ENCODE measurements at regions not wholly inside any gene's neighbourhood (a gene's known extent, or its start where the extent isn't known, plus 50 kb on each side); places are given as distances from the start of the nearest gene placed in this dataset.

DNA sequence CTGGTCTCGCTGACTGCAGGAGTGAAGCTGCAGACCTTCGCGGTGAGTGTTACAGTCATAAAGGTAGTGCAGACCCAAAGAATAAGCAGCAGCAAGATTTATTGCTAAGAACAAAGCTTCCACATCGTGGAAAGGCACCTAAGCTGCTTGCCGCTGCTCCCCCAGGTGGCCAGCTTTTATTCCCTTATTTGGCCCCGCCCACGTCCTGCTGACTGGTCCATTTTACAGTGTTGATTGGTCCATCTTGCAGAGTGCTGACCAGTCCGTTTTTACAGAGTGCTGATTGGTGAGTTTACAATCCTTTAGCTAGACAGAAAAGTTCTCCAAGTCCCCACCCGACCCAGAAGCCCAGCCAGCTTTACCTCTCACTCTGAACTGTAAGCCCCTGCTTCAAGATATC is 227.8 kb downstream of the ABCC12 start:
- H3K23me2 ChIP-seq (ENCODE audit: low read depth, low read length), result no peaks in the 10 kb centered on the region
- no peak overlapping the region for H3K4me2 ChIP-seq (ENCODE audit: insufficient read depth in 1 of 2, low read depth in 2 of 2, low read length in 2 of 2)
- no peak overlapping the region for H2AK5ac ChIP-seq (ENCODE audit: low read depth, low read length)
- no peak overlapping the region for H3K27ac ChIP-seq (ENCODE audit: low read depth, low read length)
- no peak for DNase-seq (ENCODE audit: low read depth in 1 of 2, low spot score in 2 of 2)
- H4K20me1 ChIP-seq (replicated peaks in 1 of 2; ENCODE audit: control insufficient read depth in 1 of 2, insufficient read depth in 2 of 2, low read length in 2 of 2), result no peaks in the 10 kb centered on the region
- no peak for FAIRE-seq
- ChIA-PET CTCF (ENCODE audit: partially characterized antibody) (interaction anchor here (0.6 to 3.0 kb wide), 5 partner anchors 11 to 129 kb away, joined by 3 to 8 read pairs (median 4); no protein-coding TSS in a partner anchor), POLR2A (ENCODE audit: partially characterized antibody) (no interaction called here)
- no peak overlapping the region for H3K18ac ChIP-seq (ENCODE audit: extremely low read depth, low read length)
- no peak overlapping the region for H4K91ac ChIP-seq (replicated peaks; ENCODE audit: insufficient read length, low read length)
- no peaks in the 10 kb centered on the region for H3K36me3 ChIP-seq (ENCODE audit: control insufficient read depth in 2 of 4, insufficient read depth in 4 of 4, low read length in 3 of 4)
- 0 out of 2 replicates have a peak overlapping the region, but pooled peaks have one; percentile 3 for H2BK20ac ChIP-seq (ENCODE audit: low read length)
- no peak overlapping the region for H3K14ac ChIP-seq (ENCODE audit: insufficient read length)
- no peak overlapping the region for H3K4me3 ChIP-seq (ENCODE audit: extremely low read depth in 1 of 4, insufficient read depth in 2 of 4, low read depth in 3 of 4, low read length in 4 of 4)
- H4K5ac ChIP-seq (ENCODE audit: insufficient read length, low read depth, low read length), result no peak overlapping the region
- no peak overlapping the region for H2BK120ac ChIP-seq (replicated peaks; ENCODE audit: low read depth, low read length)
- 0 out of 2 replicates have a peak overlapping the region, but pooled peaks have one; percentile 29 for H2AFZ ChIP-seq (ENCODE audit: low read length)
- H3K56ac ChIP-seq (replicated peaks; ENCODE audit: insufficient read length, low read depth, low read length), result no peak overlapping the region
- no peak overlapping the region for H2BK5ac ChIP-seq (ENCODE audit: low read depth, low read length)
- H3K4ac ChIP-seq (replicated peaks; ENCODE audit: insufficient read length, low read depth, low read length), result no peak overlapping the region
- H3K23ac ChIP-seq (ENCODE audit: insufficient read length), result no peak overlapping the region
- H3K4me1 ChIP-seq (replicated peaks in 1 of 4; ENCODE audit: control insufficient read depth in 3 of 4, insufficient read depth in 4 of 4, low read length in 3 of 4), result no peaks in the 10 kb centered on the region
- H2BK15ac ChIP-seq (ENCODE audit: low read length), result no peak overlapping the region
- no peaks in the 10 kb centered on the region for H3K79me2 ChIP-seq (ENCODE audit: control insufficient read depth in 1 of 2, insufficient read depth in 2 of 2, low read length in 2 of 2)
- no peak overlapping the region for H4K8ac ChIP-seq (ENCODE audit: extremely low read depth, insufficient read depth, low read length)
- H3K27me3 ChIP-seq (replicated peaks in 1 of 4; ENCODE audit: control insufficient read depth in 3 of 4, extremely low read depth in 1 of 4, insufficient read depth in 3 of 4, low read length in 3 of 4), result no peaks in the 10 kb centered on the region
- H3K79me1 ChIP-seq (ENCODE audit: low read depth, low read length), result no peaks in the 10 kb centered on the region
- no peaks in the 10 kb centered on the region for H3K9me3 ChIP-seq (ENCODE audit: insufficient read depth in 2 of 2, low read depth in 1 of 2, low read length in 1 of 2)
- no peak overlapping the region for H2BK12ac ChIP-seq (ENCODE audit: low read depth, low read length)
- no peak overlapping the region for H3K9ac ChIP-seq (replicated peaks in 1 of 4; ENCODE audit: extremely low read depth in 1 of 4, low read depth in 3 of 4, low read length in 3 of 4)
- 91% methylated on average over 9 of the region's 9 CpGs; no CpG with 5 or more reads in 1 of the 2 experiments for WGBS, 2 experiments (ENCODE audit: extremely low coverage in 1 of 2, insufficient coverage in 1 of 2, insufficient read length in 1 of 2, insufficient replicate concordance in 2 of 2, low coverage in 1 of 2, low lambda C conversion rate in 2 of 2, missing lambda C conversion rate in 1 of 2)
- TF ChIP-seq SUZ12 (IDR thresholded peaks at IDR 0.05; ENCODE audit: low read length) (no peak), NRF1 (IDR thresholded peaks at IDR 0.05; ENCODE audit: low read depth, low read length) (no peak), SP2 (IDR thresholded peaks at IDR 0.05; ENCODE audit: low read length) (no peak), SIRT6 (IDR thresholded peaks at IDR 0.05; ENCODE audit: low read length) (no peak), CEBPB (IDR thresholded peaks at IDR 0.05; ENCODE audit: low read depth, low read length) (no peak), NANOG (IDR thresholded peaks at IDR 0.05; ENCODE audit: insufficient read depth, low read depth, low read length, poor library complexity, severe bottlenecking) (no peak), CHD2 (IDR thresholded peaks at IDR 0.05; ENCODE audit: low read length) (no peak), EP300 (IDR thresholded peaks at IDR 0.05; ENCODE audit: borderline replicate concordance in 1 of 2, low read depth in 2 of 2, low read length in 2 of 2) (no peak), SP1 (IDR thresholded peaks at IDR 0.05; ENCODE audit: low read depth, low read length) (no peak), POLR2AphosphoS5 (IDR thresholded peaks at IDR 0.05; ENCODE audit: low read depth, low read length) (no peak), TAF1 (IDR thresholded peaks at IDR 0.05; ENCODE audit: low read depth, low read length) (no peak)
- TF ChIP-seq, protein P1, sequence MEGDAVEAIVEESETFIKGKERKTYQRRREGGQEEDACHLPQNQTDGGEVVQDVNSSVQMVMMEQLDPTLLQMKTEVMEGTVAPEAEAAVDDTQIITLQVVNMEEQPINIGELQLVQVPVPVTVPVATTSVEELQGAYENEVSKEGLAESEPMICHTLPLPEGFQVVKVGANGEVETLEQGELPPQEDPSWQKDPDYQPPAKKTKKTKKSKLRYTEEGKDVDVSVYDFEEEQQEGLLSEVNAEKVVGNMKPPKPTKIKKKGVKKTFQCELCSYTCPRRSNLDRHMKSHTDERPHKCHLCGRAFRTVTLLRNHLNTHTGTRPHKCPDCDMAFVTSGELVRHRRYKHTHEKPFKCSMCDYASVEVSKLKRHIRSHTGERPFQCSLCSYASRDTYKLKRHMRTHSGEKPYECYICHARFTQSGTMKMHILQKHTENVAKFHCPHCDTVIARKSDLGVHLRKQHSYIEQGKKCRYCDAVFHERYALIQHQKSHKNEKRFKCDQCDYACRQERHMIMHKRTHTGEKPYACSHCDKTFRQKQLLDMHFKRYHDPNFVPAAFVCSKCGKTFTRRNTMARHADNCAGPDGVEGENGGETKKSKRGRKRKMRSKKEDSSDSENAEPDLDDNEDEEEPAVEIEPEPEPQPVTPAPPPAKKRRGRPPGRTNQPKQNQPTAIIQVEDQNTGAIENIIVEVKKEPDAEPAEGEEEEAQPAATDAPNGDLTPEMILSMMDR (IDR thresholded peaks at IDR 0.05; ENCODE audit: control extremely low read depth in 1 of 3, insufficient read depth in 1 of 3, low read depth in 1 of 3, low read length in 3 of 3), result peak in 2 of 3 experiments; percentile 4 to 20; a peak in 2 of 4 replicates
